HCT116 (cell line): ENCODE measurements at regions not wholly inside any gene's neighbourhood (a gene's known extent, or its start where the extent isn't known, plus 50 kb on each side); places are given as distances from the start of the nearest gene placed in this dataset.
"Not testable (repeated sequence)": the region's sequence is repeated elsewhere in the genome, so short reads cannot be mapped to it uniquely, and the experiment has no call there.

ENCODE experiments used
- ATAC-seq: fragments of 200-7000 bp; cut with Tn5 transposase; 2 replicates; pipeline ENCODE4 v1.9.1; 2020; ENCODE audit warnings: mild to moderate bottlenecking, moderate library complexity
- BruUV-seq: library from RNA; stranded (reverse); fragments of 400-500 nt; replicated peaks from 2 replicates; lab custom pipeline; 2021; lab: Mats Ljungman, UMichigan
- CTCF ChIA-PET: fragments of 300-600 bp; sonication (Branson Sonifier 250); formaldehyde crosslinking; loops from one replicate; lab custom pipeline; 2021; ENCODE audit warnings: antibody characterized with exemption; lab: Charles Lee
- POLR2A ChIA-PET: fragments of 300-600, 350-600 bp; sonication (Branson Sonifier 250); formaldehyde crosslinking; loops from one replicate; lab custom pipeline; 2021; ENCODE audit warnings: antibody characterized with exemption; lab: Charles Lee
- RAD21 ChIA-PET, 2 experiments: fragments of 300-600 bp; sonication (Branson Sonifier 250); formaldehyde crosslinking; loops; one replicate each; lab custom pipeline; 2023; ENCODE audit warnings: low total read pairs in 2 of 2; ENCODE audit not compliant: uncharacterized antibody in 2 of 2, unreplicated experiment in 2 of 2, low non-redundant PET in 1 of 2; lab: Charles Lee
- DNase-seq: peaks from one replicate; pipeline ENCODE4 v3.0.0-alpha.2; 2010; ENCODE audit warnings: low read depth, low spot score
- H2AFZ ChIP-seq: fragments of 200-600 bp; shearing (Covaris generic), sonication (generic); 2 replicates; pipeline ENCODE4 v1.6.1; 2017; ENCODE audit warnings: low read depth, mixed run types, mixed read lengths, antibody characterized with exemption, low read length; ENCODE audit not compliant: poor library complexity, severe bottlenecking
- H3K27ac ChIP-seq: 2 replicates; pipeline ENCODE4 v1.5.1; 2012; ENCODE audit warnings: low read depth, low read length
- H3K27me3 ChIP-seq: fragments of 200-600 bp; sonication (generic); 2 replicates; pipeline ENCODE4 v1.6.1; 2016; ENCODE audit warnings: mixed run types, low read length, mixed read lengths; ENCODE audit not compliant: insufficient read depth
- H3K36me3 ChIP-seq, 2 experiments: fragments of 200-500 bp in 1 of 2; fragments of 200-600 bp in 1 of 2; sonication (Bioruptor generic) in 1 of 2; sonication (generic) in 1 of 2; 2 replicates each; pipeline versions ENCODE4 v1.5.1 to v1.6.1; 2014 to 2016; ENCODE audit warnings: low read length in 2 of 2, inconsistent platforms in 1 of 2, mixed read lengths in 1 of 2, mixed run types in 1 of 2; ENCODE audit not compliant: insufficient read depth in 2 of 2, control insufficient read depth in 1 of 2
- H3K4me1 ChIP-seq, 2 experiments: fragments of 200-600 bp in 1 of 2; sonication (generic) in 1 of 2; 2 replicates each; pipeline versions ENCODE4 v1.5.1 to v1.6.1; 2012 to 2017; ENCODE audit warnings: low read length in 2 of 2, inconsistent platforms in 1 of 2, mild to moderate bottlenecking in 1 of 2, mixed read lengths in 1 of 2, mixed run types in 1 of 2, moderate library complexity in 1 of 2; ENCODE audit not compliant: insufficient read depth in 2 of 2, control insufficient read depth in 1 of 2
- H3K4me2 ChIP-seq: fragments of 200-600 bp; sonication (generic); 2 replicates; pipeline ENCODE4 v1.6.1; 2017; ENCODE audit warnings: mixed run types, low read length, mixed read lengths
- H3K4me3 ChIP-seq, 2 experiments: fragments of 200-600 bp in 1 of 2; sonication (generic) in 1 of 2; replicated peaks in 1 of 2; 2 replicates each; pipeline ENCODE4 v1.5.1; 2011 to 2016; ENCODE audit warnings: low read length in 2 of 2, control low read depth in 1 of 2, low read depth in 1 of 2, mild to moderate bottlenecking in 1 of 2, mixed read lengths in 1 of 2, mixed run types in 1 of 2
- H3K79me2 ChIP-seq: fragments of 200-600 bp; sonication (generic); 2 replicates; pipeline ENCODE4 v1.6.1; 2017; ENCODE audit warnings: mild to moderate bottlenecking, mixed run types, low read length, moderate library complexity, mixed read lengths; ENCODE audit not compliant: insufficient read depth
- H3K9ac ChIP-seq: fragments of 200-600 bp; sonication (generic); 2 replicates; pipeline ENCODE4 v1.6.1; 2016; ENCODE audit warnings: low read length, mixed read lengths
- H3K9me2 ChIP-seq: fragments of 200-600 bp; sonication (generic), shearing (Covaris generic); 2 replicates; pipeline ENCODE4 v1.6.1; 2017; ENCODE audit warnings: mixed run types, mild to moderate bottlenecking, moderate library complexity; ENCODE audit not compliant: insufficient read depth
- H3K9me3 ChIP-seq, 2 experiments: fragments of 200-500 bp in 1 of 2; fragments of 200-600 bp in 1 of 2; sonication (Bioruptor generic) in 1 of 2; sonication (generic) in 1 of 2; 2 replicates each; pipeline ENCODE4 v1.6.1; 2014 to 2017; ENCODE audit warnings: low read length in 2 of 2, mixed read lengths in 2 of 2, inconsistent platforms in 1 of 2, low read depth in 1 of 2, mild to moderate bottlenecking in 1 of 2, mixed run types in 1 of 2, moderate library complexity in 1 of 2; ENCODE audit not compliant: control insufficient read depth in 1 of 2, insufficient read depth in 1 of 2
- H4K20me1 ChIP-seq: fragments of 200-600 bp; sonication (generic), shearing (Covaris generic); 2 replicates; pipeline ENCODE4 v1.6.1; 2017; ENCODE audit warnings: mixed run types, mild to moderate bottlenecking, moderate library complexity; ENCODE audit not compliant: insufficient read depth
- CEBPB ChIP-seq: IDR thresholded peaks from 2 replicates; pipeline ENCODE4 v1.6.1; 2012; ENCODE audit warnings: low read depth
- ELF1 ChIP-seq: IDR thresholded peaks from 2 replicates; pipeline ENCODE4 v1.6.1; 2012; ENCODE audit warnings: low read depth, borderline replicate concordance
- EZH2phosphoT487 ChIP-seq: fragments of 200-600 bp; IDR thresholded peaks from 2 replicates; pipeline ENCODE4 v1.6.1; 2018; ENCODE audit warnings: antibody characterized with exemption, borderline replicate concordance
- ZNF274 ChIP-seq: fragments of 200-500 bp; sonication (Bioruptor generic); IDR thresholded peaks from 2 replicates; pipeline ENCODE4 v1.6.1; 2014; ENCODE audit warnings: mild to moderate bottlenecking, low read depth, low read length, inconsistent platforms
- intact Hi-C: fragments of 100-400 bp; cut with micrococcal nuclease; formaldehyde crosslinking; loops from 2 replicates; pipeline ENCODE4 v1.10.0; 2022

DNA sequence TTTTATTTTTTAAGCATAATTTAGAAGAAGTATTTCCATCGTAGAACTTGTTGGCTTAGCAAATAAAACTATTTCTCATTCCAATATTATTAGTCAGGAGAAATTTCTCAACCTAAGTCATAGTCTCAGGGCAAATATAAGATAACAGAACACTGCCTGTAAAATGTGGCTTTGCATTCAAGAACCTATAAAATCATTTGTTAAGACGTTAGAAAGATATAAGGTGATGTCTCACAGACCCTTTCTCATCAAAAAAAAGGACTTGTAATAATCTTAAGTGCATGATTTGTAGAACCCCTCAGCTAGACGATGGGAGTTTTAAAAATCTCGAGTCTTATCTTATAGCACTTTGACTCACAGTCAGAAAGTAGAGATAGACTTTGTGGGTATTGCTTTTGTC lies 314.7 kb upstream of the CFAP20DC start:
- no peaks in the 10 kb centered on the region for H3K4me1 ChIP-seq
- no TSS peak for BruUV-seq
- TF ChIP-seq ELF1 (no peak), EZH2phosphoT487 (no peak), ZNF274 (no peak), CEBPB (no peak)
- TF ChIP-seq, all 23 proteins: peak for 0
- no peaks in the 10 kb centered on the region for H3K36me3 ChIP-seq
- intact Hi-C loops = no loop called here
- no peaks in the 10 kb centered on the region for H3K9me2 ChIP-seq
- H3K9ac ChIP-seq = no peak overlapping the region
- DNase-seq (no peak), ATAC-seq (no peak)
- H3K4me2 ChIP-seq = no peak overlapping the region
- ChIA-PET POLR2A (no interaction called here), RAD21 (no interaction called here), CTCF (no interaction called here)
- no peaks in the 10 kb centered on the region for H3K9me3 ChIP-seq
- no peaks in the 10 kb centered on the region for H3K79me2 ChIP-seq
- H4K20me1 ChIP-seq = no peaks in the 10 kb centered on the region
- no peak overlapping the region for H2AFZ ChIP-seq
- H3K27me3 ChIP-seq = peaks cover 24% of the 10 kb centered on the region; the same call in 1 of the 2 replicates
- H3K4me3 ChIP-seq = no peak overlapping the region
- no peak overlapping the region for H3K27ac ChIP-seq

DNA sequence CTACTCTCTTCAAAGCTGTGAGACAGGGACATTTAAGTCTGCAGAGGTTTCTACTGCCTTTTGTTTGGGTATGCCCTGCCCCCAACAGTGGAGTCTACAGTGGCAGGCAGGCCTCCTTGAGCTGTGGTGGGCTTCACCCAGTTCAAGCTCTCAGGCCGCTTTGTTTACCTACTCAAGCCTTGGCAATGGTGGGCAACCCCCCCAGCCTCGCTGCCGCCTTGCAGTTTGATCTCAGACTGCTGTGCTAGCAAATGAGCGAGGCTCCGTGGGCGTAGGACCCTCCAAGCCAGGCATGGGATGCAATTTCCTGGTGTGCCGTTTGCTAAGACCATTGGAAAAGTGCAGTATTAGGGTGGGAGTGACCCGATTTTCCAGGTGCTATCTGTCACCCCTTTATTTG lies 310.5 kb upstream of the CFAP20DC start:
- H2AFZ ChIP-seq, CTCF ChIA-PET, DNase-seq, H3K9me2 ChIP-seq, RAD21 ChIA-PET, H3K9me3 ChIP-seq, H3K9ac ChIP-seq, H3K27ac ChIP-seq, H3K4me2 ChIP-seq, H4K20me1 ChIP-seq, H3K79me2 ChIP-seq, ATAC-seq, H3K4me3 ChIP-seq, H3K4me1 ChIP-seq, intact Hi-C loops, BruUV-seq, H3K36me3 ChIP-seq, POLR2A ChIA-PET, H3K27me3 ChIP-seq: not testable (repeated sequence)
